Liver (tissue), 3 donors: ENCODE measurements at regions not wholly inside any gene's neighbourhood (a gene's known extent, or its start where the extent isn't known, plus 50 kb on each side); places are given as distances from the start of the nearest gene placed in this dataset.

Experiments used
- ATF3 ChIP-seq: IDR thresholded peaks from 2 replicates; pipeline ENCODE4 v1.6.1; 2016; ENCODE audit warnings: antibody characterized with exemption
- CTCF ChIP-seq: fragments of 150-350 bp; IDR thresholded peaks from 2 replicates; pipeline ENCODE4 v1.5.1; 2017; ENCODE audit warnings: improper control_type of control experiment, low read depth, low read length; ENCODE audit not compliant: missing input control
- EGR1 ChIP-seq, 2 donors: IDR thresholded peaks; 2 replicates each; pipeline ENCODE4 v1.6.1; 2016 to 2018; ENCODE audit warnings: antibody characterized with exemption in 2 of 2, low read depth in 2 of 2
- FOXA1 ChIP-seq: IDR thresholded peaks from 2 replicates; pipeline ENCODE4 v1.6.1; 2016; ENCODE audit warnings: antibody characterized with exemption
- FOXA2 ChIP-seq: IDR thresholded peaks from 2 replicates; pipeline ENCODE4 v1.6.1; 2016; ENCODE audit warnings: antibody characterized with exemption
- GABPA ChIP-seq, 2 donors: IDR thresholded peaks in 1 of 2; conservative IDR thresholded peaks in 1 of 2; 2 replicates each; pipeline ENCODE4 v1.6.1; 2016; ENCODE audit warnings: antibody characterized with exemption in 2 of 2, mild to moderate bottlenecking in 1 of 2, moderate library complexity in 1 of 2
- JUND ChIP-seq, 2 donors: IDR thresholded peaks; 2 replicates each; pipeline ENCODE4 v1.6.1; 2016; ENCODE audit warnings: antibody characterized with exemption in 2 of 2
- MAX ChIP-seq: IDR thresholded peaks from 2 replicates; pipeline ENCODE4 v1.6.1; 2016; ENCODE audit warnings: antibody characterized with exemption
- RAD21 ChIP-seq, 2 donors: IDR thresholded peaks; 2 replicates each; pipeline ENCODE4 v1.6.1; 2016; ENCODE audit warnings: antibody characterized with exemption in 2 of 2, mild to moderate bottlenecking in 2 of 2
- REST ChIP-seq: IDR thresholded peaks from 2 replicates; pipeline ENCODE4 v1.6.1; 2016; ENCODE audit warnings: antibody characterized with exemption, mild to moderate bottlenecking
- RXRA ChIP-seq, 2 donors: IDR thresholded peaks; 2 replicates each; pipeline ENCODE4 v1.6.1; 2017 to 2018; ENCODE audit warnings: antibody characterized with exemption in 2 of 2, mild to moderate bottlenecking in 1 of 2
- TAF1 ChIP-seq: conservative IDR thresholded peaks from 2 replicates; pipeline ENCODE4 v1.6.1; 2016; ENCODE audit warnings: antibody characterized with exemption, mild to moderate bottlenecking
- YY1 ChIP-seq: IDR thresholded peaks from 2 replicates; pipeline ENCODE4 v1.6.1; 2016; ENCODE audit warnings: antibody characterized with exemption, mild to moderate bottlenecking
- ZBTB33 ChIP-seq: IDR thresholded peaks from 2 replicates; pipeline ENCODE4 v1.6.1; 2016; ENCODE audit warnings: antibody characterized with exemption
- donor health status: healthy.
- donor health status: healthy.

- TF ChIP-seq CTCF: no peak
- TF ChIP-seq FOXA1: no peak
- no peak for TF ChIP-seq RAD21 (IDR thresholded peaks at IDR 0.05)
- TF ChIP-seq ATF3: no peak
- no peak for TF ChIP-seq EGR1 (IDR thresholded peaks at IDR 0.05; ENCODE audit: low read depth in 2 of 2)
- no peak for TF ChIP-seq REST
- no peak for TF ChIP-seq YY1
- no peak for TF ChIP-seq RXRA (IDR thresholded peaks at IDR 0.05)
- TF ChIP-seq JUND (IDR thresholded peaks at IDR 0.05): no peak
- no peak for TF ChIP-seq ZBTB33
- TF ChIP-seq FOXA2: no peak
- no peak for TF ChIP-seq TAF1
- TF ChIP-seq GABPA (IDR thresholded peaks at IDR 0.05 in 1 of 2, conservative IDR thresholded peaks at IDR 0.05 in 1 of 2): no peak
- no peak for TF ChIP-seq MAX
These were observed 610.2 kb downstream of the UQCRFS1 start for GRCh38 chr19:28602675-28603298.
